HG03432 (cell line): ENCODE measurements at regions not wholly inside any gene's neighbourhood (a gene's known extent, or its start where the extent isn't known, plus 50 kb on each side); places are given as distances from the start of the nearest gene placed in this dataset.

Experiments used
- ATAC-seq: cut with Tn5 transposase; IDR thresholded peaks from one replicate; pipeline ENCODE4 v1.9.1; 2021; ENCODE audit warnings: mild to moderate bottlenecking, moderate library complexity; ENCODE audit not compliant: unreplicated experiment

DNA sequence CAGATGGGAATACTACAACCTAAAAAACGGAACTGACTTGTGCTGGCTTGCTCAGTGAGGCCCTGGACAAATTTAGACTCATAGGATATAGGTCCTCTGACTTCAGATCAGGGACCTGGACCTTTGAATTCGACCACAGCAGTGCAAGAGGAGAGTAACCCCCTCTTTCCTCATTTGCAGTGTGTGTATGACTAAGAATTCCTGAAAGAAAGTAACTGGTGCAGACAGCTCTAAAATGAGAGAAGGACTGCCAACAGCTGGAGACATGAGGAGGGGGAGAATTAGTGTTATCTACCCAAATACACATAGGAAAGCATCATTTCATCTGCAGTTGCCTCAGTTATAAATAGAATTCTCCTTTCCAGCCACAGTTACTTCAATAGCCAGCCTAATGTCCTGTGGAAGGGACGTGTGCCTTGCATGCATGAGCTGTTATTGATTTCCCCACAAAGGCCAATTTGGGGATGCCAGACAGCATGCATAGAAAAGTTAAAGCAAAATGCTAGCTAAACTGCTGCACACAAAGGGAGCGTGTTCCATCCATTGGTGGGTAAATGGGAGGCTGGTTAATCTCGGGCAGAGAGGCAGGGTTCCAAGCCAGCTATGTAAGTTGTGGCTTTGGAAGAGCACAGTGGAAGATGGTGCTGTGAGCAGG is 442.7 kb downstream of the CDK5RAP2 start:
- ATAC-seq = no peak

DNA sequence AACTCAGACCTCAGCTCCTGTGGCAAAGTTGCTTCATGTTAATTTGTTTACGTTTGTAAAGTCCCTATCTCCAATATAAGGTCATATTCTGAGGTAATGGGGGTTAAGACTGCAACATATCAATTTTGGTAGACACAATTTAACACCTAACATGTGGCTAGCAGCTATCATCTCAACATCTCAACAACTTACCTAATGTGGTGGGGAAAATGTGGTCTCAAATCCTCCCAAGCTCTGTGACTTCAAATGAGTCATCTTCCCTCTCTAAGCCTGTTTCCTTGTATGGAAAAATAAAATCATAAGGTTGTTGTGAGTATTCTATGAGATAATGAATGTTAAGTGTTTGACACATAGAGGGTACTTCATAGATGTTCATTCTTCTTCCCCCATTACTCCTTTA is 443.3 kb downstream of the CDK5RAP2 start:
- ATAC-seq = no peak

DNA sequence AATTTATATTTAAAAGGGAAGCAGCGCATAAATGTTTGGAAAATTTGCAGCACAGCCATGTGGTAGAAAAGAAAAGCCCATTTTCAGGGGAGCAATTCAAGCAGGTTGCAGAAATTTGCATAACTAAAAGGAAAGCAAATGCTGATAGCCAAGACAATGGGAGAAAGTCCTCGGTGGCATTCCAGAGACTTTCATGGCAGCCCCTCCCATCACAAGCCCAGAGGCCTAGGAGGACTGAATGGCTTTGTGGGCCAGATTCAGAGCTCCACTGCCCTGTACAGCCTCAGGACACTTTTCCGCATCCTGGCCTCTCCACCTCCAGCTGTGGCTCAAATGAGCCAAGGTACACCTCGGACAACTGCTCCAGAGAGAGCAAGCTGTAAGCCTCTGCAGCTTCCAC is 462.9 kb downstream of the CDK5RAP2 start:
- no peak for ATAC-seq

DNA sequence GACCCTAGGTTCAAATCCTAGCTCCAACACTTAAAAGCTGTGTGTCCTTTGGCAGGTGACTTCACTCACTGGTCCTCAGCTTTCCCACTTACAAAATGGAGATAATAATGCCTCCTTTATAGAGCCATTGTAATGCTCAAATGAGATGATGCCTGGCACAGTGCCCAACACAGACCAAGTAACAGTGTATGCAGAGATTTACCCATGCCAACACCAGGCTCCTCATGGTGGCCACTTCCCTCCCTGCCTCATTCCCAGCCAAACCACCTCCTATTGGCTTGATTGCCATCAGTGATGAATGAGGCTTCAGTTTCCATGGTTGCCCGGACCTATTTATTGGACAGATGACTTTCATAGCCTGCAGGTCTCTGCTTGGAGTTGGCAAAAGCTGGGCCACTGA is 469.4 kb downstream of the CDK5RAP2 start:
- no peak for ATAC-seq

- ATAC-seq = no peak
These were observed 470.7 kb downstream of the CDK5RAP2 start for GRCh38 chr9:120109242-120109641.

GRCh38 chr9:120107138-120107537 is 472.8 kb downstream of the CDK5RAP2 start:
- ATAC-seq = no peak

- no peak for ATAC-seq
These were observed 475.2 kb downstream of the CDK5RAP2 start for GRCh38 chr9:120104771-120105170.

GRCh38 chr9:120100595-120100994 is 479.4 kb downstream of the CDK5RAP2 start:
- no peak for ATAC-seq

DNA sequence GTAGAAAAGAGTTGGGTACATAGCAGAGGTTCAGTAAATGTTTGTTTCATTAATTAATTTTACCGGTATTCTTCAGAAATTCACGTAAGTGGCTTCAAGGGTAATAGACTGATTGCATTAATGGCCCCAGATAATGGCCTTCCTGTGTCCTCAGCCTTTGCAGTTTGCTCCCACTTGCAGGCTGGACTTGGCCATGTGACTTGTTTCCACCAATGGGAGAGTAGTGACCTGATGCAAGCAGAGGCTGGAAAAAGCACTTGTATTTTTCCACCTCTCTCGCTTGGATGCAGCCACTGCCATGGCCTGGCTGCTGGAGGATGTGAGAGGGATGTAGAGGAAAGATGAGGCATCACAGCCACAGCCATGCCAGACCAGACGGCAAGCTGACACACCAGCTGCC is 480.9 kb downstream of the CDK5RAP2 start:
- ATAC-seq = no peak

GRCh38 chr9:120098584-120098983 is 481.4 kb downstream of the CDK5RAP2 start:
- ATAC-seq = no peak

GRCh38 chr9:120091206-120091605 is 488.8 kb downstream of the CDK5RAP2 start:
- no peak for ATAC-seq

- ATAC-seq = no peak
These were observed 499.1 kb downstream of the CDK5RAP2 start for GRCh38 chr9:120080849-120081248.

GRCh38 chr9:120078112-120078511 is 501.9 kb downstream of the CDK5RAP2 start:
- ATAC-seq = no peak

DNA sequence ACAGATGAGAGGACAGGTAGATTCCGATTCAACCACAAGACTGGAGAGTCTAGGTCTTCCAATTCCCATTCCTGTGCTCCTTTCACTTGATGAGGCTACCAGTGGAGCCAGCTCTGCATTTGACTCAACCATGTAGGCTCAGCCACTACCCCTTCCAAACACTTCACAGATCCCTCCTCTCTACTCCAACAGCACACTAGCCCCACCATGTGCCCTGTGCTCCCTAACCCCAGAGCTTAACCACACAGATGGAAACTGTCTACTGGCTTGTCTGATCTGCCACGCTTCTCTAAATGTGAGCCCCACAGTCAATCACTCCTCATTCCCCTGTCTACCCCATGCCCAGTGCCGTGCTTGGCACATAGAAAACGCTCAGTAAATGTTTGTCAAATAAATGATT is 508.2 kb downstream of the CDK5RAP2 start:
- ATAC-seq = no peak

DNA sequence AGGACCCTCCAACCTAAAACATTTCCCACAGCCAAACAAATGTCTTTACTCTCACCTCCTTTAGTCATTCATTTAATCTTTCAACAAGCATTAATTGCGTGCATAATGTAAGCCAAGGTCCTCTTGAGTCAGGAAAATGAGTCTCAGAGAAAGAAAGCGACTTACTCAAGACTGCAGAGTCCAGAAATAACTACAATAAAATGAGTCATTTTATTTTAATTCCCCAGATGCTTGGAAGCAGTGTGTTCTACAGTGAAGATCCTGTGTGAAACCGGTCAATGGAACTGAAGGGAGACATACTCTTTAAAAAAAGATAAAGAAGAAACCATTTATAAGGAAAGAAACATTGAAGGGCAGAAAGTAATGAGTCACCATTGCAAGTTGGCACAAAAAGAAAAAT is 513.7 kb downstream of the CDK5RAP2 start:
- ATAC-seq = no peak

DNA sequence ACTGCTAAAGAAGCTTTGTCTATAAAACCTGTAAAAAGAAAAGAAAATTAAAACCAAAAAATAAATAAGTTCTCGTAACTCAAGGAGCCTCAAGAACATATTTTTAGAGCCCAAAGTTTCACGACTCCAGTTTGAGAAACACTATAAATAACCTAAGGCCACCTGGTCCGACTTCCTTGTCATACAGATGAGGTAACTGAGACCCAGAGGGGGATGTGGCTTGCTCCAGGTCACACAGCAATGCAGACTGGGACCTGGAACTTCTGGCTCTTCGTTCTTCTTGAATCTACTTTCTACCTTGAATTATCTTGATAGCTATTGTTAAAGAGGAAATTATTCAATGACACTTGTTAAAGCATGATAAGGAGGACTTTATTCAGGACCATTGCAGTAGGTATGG is 514.8 kb downstream of the CDK5RAP2 start:
- ATAC-seq = no peak

- no peak for ATAC-seq
These were observed 535.0 kb downstream of the CDK5RAP2 start for GRCh38 chr9:120045011-120045410.

- no peak for ATAC-seq
These were observed 536.5 kb downstream of the CDK5RAP2 start for GRCh38 chr9:120043448-120043847.

DNA sequence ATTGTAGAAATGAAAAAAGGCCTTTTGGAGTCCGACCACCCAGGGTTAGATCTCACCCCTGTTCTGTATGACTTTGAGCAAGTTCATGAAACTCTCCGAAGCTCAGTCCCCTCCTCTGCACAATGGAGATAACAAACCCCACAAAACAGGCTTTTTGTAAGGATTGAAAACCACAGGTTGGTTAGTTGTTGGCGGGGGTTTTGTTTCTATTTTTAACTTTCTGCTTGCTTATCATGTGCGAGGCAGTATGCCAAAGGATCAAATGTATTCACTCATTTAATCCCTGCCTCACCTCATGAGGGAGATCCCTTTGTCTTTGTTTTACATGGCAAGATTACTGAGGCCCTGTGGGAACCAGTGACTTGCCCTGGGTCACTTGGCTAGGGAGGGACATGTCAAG is 539.1 kb downstream of the CDK5RAP2 start:
- no peak for ATAC-seq

DNA sequence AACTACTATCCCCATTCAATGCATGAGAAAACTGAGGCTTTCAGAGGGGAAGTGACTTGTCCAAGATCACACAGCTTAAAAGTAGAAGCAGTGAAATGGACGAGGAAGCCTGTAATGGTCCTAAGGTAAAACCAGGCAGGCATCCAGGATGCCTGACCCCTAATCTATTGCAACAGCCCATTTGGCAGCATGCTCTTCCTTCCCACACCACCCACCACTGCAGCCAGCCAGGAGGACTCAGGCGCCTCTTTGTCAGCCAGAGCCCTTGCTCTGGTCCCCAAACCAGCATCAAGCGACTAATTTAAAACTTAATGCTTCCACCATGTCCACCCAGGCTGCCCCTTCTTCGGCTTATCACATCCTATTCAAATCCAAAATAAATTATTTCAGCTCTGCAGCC is 541.6 kb downstream of the CDK5RAP2 start:
- ATAC-seq = no peak

- ATAC-seq = no peak
These were observed 547.3 kb downstream of the CDK5RAP2 start for GRCh38 chr9:120032639-120033038.

DNA sequence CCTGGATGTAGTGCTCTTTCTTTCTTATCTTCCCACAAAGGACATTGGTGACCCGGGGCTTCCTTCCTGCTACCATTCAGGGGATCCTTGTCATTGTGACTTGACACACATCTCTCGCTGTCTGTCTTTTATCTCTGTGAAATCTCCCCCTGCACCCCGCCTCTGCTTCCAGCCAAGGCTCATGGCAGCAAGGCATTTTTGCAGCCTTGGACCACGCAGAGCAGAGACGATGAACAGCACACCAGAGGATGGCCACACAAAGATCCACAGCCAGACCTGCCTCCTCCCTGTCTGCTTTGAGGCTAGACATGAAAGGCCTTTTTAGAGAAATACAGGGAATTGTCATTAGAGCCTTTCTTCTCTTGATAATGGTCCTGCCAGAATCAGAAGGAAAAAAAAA is 549.1 kb downstream of the CDK5RAP2 start:
- no peak for ATAC-seq

GRCh38 chr9:120018550-120018949 is 561.4 kb downstream of the CDK5RAP2 start:
- ATAC-seq = no peak
